Epithelial cell of esophagus (primary cell): ENCODE measurements at regions not wholly inside any gene's neighbourhood (a gene's known extent, or its start where the extent isn't known, plus 50 kb on each side); places are given as distances from the start of the nearest gene placed in this dataset.

Experiments
- DNase-seq: peaks from one replicate; pipeline ENCODE4 v3.0.0; 2010; ENCODE audit warnings: low read depth
- H3K4me3 ChIP-seq: 2 replicates; pipeline ENCODE4 v1.5.1; 2011; ENCODE audit warnings: mild to moderate bottlenecking, low read length, control low read depth
- CTCF ChIP-seq: IDR thresholded peaks from 2 replicates; pipeline ENCODE4 v1.5.1; 2011; ENCODE audit warnings: low read depth, mild to moderate bottlenecking, low read length, control low read depth, inconsistent platforms; ENCODE audit not compliant: insufficient read depth; ENCODE audit errors: missing control alignments

DNA sequence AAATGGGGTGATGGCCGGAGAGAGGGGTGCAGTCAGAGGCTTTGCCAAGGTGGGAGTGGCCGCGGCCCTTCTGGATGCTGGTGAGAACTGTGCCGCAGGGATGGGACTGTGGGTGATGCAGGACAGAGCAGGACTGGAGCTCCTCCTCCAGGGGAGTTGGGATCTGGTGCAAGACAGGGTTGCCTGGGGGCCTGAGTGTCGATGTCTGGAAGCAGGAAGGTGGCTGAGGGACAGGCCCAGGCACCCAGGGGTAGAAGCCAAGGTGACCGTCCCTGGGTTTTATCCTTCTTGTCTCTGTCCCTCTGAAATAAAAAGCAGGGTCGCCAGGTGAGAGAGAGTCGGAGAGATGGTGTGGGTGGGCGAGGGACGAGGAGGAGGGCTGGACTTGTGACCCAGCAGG, 89.1 kb upstream of the IER5L start:
- no peak for TF ChIP-seq CTCF
- no peak for DNase-seq
- no peak overlapping the region for H3K4me3 ChIP-seq

- TF ChIP-seq CTCF: no peak
- H3K4me3 ChIP-seq: no peak overlapping the region
- DNase-seq: no peak
These were observed 88.5 kb upstream of the IER5L start for GRCh38 chr9:129266536-129266935.

GRCh38 chr9:129264388-129264787, 86.3 kb upstream of the IER5L start:
- no peak for TF ChIP-seq CTCF
- DNase-seq: no peak
- H3K4me3 ChIP-seq: no peak overlapping the region

DNA sequence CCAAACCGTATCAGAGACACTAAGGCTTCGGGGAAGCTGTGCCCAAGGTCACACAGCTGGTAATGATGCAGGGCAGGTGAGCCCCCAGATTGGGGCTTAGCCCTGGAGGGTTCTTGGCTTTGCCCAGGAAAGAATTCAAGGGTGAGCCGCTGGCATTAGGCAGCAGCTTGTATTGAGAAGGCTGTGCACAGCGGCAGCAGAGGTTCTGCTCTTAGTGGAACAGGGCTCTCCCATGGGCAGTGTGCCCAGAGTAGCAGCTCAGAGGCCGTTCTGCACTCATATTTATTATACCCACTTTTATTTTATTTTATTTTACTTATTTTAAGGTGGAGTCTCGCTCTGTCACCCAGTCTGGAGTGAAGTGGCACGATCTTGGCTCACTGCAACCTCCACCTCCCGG, 85.8 kb upstream of the IER5L start:
- no peak for DNase-seq
- no peak overlapping the region for H3K4me3 ChIP-seq
- TF ChIP-seq CTCF: no peak

DNA sequence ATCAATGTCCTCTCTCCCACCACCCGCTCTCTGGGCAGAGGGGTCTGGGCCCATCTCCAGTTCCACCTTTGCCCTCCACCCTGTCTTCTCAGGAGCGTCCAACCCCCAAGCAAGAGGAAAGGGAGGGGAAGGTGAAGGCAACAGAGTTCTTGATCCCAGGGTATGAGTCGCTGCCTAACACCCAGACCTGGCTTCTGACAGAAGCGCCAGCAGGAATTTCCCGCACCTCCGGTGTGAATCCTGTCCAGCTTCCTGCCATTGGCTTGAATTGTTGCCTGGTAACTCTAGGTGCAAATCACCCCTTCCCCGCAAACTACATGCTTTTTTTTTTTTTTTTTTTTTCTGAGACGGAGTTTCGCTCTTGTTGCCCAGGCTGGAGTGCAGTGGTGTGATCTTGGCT, 84.2 kb upstream of the IER5L start:
- peak; percentile 67 for DNase-seq
- no peak overlapping the region for H3K4me3 ChIP-seq
- no peak for TF ChIP-seq CTCF

GRCh38 chr9:129259375-129259774, 81.3 kb upstream of the IER5L start:
- DNase-seq: no peak
- TF ChIP-seq CTCF: no peak
- no peak overlapping the region for H3K4me3 ChIP-seq

DNA sequence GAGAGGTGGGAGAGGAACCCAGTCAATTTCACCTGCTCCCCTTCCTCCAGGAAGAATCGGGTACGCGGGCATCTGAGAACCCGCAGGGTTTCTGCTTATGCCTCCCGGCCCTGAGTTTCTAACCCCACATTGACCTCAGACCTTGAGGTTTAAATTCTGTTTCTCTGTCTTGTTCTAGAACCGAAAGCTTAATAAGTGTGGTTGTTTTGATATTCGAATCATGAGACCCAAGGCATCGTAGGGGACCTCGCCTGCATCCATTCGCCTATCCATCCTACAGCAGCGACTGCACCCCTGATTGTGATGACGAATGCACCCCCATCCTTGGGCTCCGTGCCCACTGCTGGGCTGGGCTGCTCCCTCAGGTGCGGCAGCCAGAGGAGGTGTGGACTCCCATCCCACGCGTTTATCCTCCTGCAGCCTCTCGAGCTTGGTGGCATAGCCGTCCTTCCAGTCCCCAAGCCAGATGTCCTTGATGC, 80.8 kb upstream of the IER5L start:
- DNase-seq: peak; percentile 46
- peak overlapping the region; percentile 26 for H3K4me3 ChIP-seq
- TF ChIP-seq CTCF: no peak
